ENCODE measurements at regions not wholly inside any gene's neighbourhood (a gene's known extent, or its start where the extent isn't known, plus 50 kb on each side); places are given as distances from the start of the nearest gene placed in this dataset.

- POLR2A ChIA-PET (ENCODE audit: partially characterized antibody), result interaction anchor here (1.1 to 1.6 kb wide), 3 partner anchors 14 to 268 kb away, joined by 3 to 7 read pairs (median 6); partner anchors contain the start of gene LTV1
- DNase-seq (ENCODE audit: low read depth in 1 of 2, low spot score in 2 of 2) (no peak), FAIRE-seq (no peak)
- Histone ChIP-seq H3K56ac (replicated peaks; ENCODE audit: insufficient read length, low read depth, low read length) (no peak overlapping the region), H3K4me3 (ENCODE audit: extremely low read depth in 1 of 4, insufficient read depth in 2 of 4, low read depth in 3 of 4, low read length in 4 of 4) (no peak overlapping the region), H4K8ac (ENCODE audit: extremely low read depth, insufficient read depth, low read length) (no peak overlapping the region), H2BK120ac (replicated peaks; ENCODE audit: low read depth, low read length) (no peak overlapping the region), H2AK5ac (ENCODE audit: low read depth, low read length) (no peak overlapping the region), H2BK20ac (ENCODE audit: low read length) (no peak overlapping the region), H3K4me2 (ENCODE audit: insufficient read depth in 1 of 2, low read depth in 2 of 2, low read length in 2 of 2) (no peak overlapping the region), H2BK15ac (ENCODE audit: low read length) (no peak overlapping the region), H3K27me3 (replicated peaks in 1 of 4; ENCODE audit: control insufficient read depth in 3 of 4, extremely low read depth in 1 of 4, insufficient read depth in 3 of 4, low read length in 3 of 4) (no peaks in the 10 kb centered on the region; a peak in 1 of 7 replicates), H3K36me3 (ENCODE audit: control insufficient read depth in 2 of 4, insufficient read depth in 4 of 4, low read length in 3 of 4) (no peaks in the 10 kb centered on the region), H3K79me1 (ENCODE audit: low read depth, low read length) (no peaks in the 10 kb centered on the region), H4K91ac (replicated peaks; ENCODE audit: insufficient read length, low read length) (no peak overlapping the region), H3K14ac (ENCODE audit: insufficient read length) (no peak overlapping the region), H2BK12ac (ENCODE audit: low read depth, low read length) (no peak overlapping the region), H3K79me2 (ENCODE audit: control insufficient read depth in 1 of 2, insufficient read depth in 2 of 2, low read length in 2 of 2) (no peaks in the 10 kb centered on the region), H3K9me3 (ENCODE audit: insufficient read depth in 2 of 2, low read depth in 1 of 2, low read length in 1 of 2) (peaks cover 4% of the 10 kb centered on the region in 2 experiments; a peak in 1 of 4 replicates), H3K23ac (ENCODE audit: insufficient read length) (no peak overlapping the region), H3K4me1 (replicated peaks in 1 of 4; ENCODE audit: control insufficient read depth in 3 of 4, insufficient read depth in 4 of 4, low read length in 3 of 4) (no peaks in the 10 kb centered on the region; a peak in 1 of 7 replicates), H3K23me2 (ENCODE audit: low read depth, low read length) (no peaks in the 10 kb centered on the region), H3K9ac (replicated peaks in 1 of 4; ENCODE audit: extremely low read depth in 1 of 4, low read depth in 3 of 4, low read length in 3 of 4) (no peak overlapping the region), H4K20me1 (replicated peaks in 1 of 2; ENCODE audit: control insufficient read depth in 1 of 2, insufficient read depth in 2 of 2, low read length in 2 of 2) (no peaks in the 10 kb centered on the region), H3K18ac (ENCODE audit: extremely low read depth, low read length) (no peak overlapping the region), H2BK5ac (ENCODE audit: low read depth, low read length) (no peak overlapping the region; the same call in 1 of the 2 replicates), H4K5ac (ENCODE audit: insufficient read length, low read depth, low read length) (no peak overlapping the region), H3K4ac (replicated peaks; ENCODE audit: insufficient read length, low read depth, low read length) (no peak overlapping the region), H2AFZ (ENCODE audit: low read length) (no peak overlapping the region), H3K27ac (ENCODE audit: low read depth, low read length) (no peak overlapping the region)
- 80% methylated on average over 6 of the region's 6 CpGs; no CpG with 5 or more reads in 1 of the 2 experiments for WGBS, 2 experiments (ENCODE audit: extremely low coverage in 1 of 2, insufficient coverage in 1 of 2, insufficient read length in 1 of 2, insufficient replicate concordance in 2 of 2, low coverage in 1 of 2, low lambda C conversion rate in 2 of 2, missing lambda C conversion rate in 1 of 2)
- CTCF ChIA-PET (ENCODE audit: partially characterized antibody), result interaction anchor here (0.6 to 4.6 kb wide), 53 partner anchors 10 to 932 kb away, joined by 3 to 37 read pairs (median 4); partner anchors contain the start of genes LTV1 and SF3B5
- TF ChIP-seq BCL11A (IDR thresholded peaks at IDR 0.05; ENCODE audit: low read depth in 2 of 2, low read length in 2 of 2), result no peak
- TF ChIP-seq FOSL1 (IDR thresholded peaks at IDR 0.05; ENCODE audit: insufficient read depth, low read depth, low read length), result no peak
- no peak for TF ChIP-seq CHD1 (IDR thresholded peaks at IDR 0.05; ENCODE audit: low read depth, low read length)
- no peak for TF ChIP-seq RAD21 (IDR thresholded peaks at IDR 0.05 in 1 of 2, conservative IDR thresholded peaks at IDR 0.05 in 1 of 2; ENCODE audit: low read depth in 2 of 2, low read length in 2 of 2)
- no peak for TF ChIP-seq RFX5 (IDR thresholded peaks at IDR 0.05; ENCODE audit: borderline replicate concordance, low read depth, low read length)
- TF ChIP-seq CBX5 (IDR thresholded peaks at IDR 0.05; ENCODE audit: low read depth, low read length), result no peak
- TF ChIP-seq ATF2 (IDR thresholded peaks at IDR 0.05; ENCODE audit: low read length), result no peak
- TF ChIP-seq CEBPB (IDR thresholded peaks at IDR 0.05; ENCODE audit: low read depth, low read length), result no peak
- TF ChIP-seq CREB1 (IDR thresholded peaks at IDR 0.05), result no peak
- TF ChIP-seq SIRT6 (IDR thresholded peaks at IDR 0.05; ENCODE audit: low read length), result no peak
- no peak for TF ChIP-seq EP300 (IDR thresholded peaks at IDR 0.05; ENCODE audit: borderline replicate concordance in 1 of 2, low read depth in 2 of 2, low read length in 2 of 2)
- TF ChIP-seq JUND (IDR thresholded peaks at IDR 0.05; ENCODE audit: low read length), result no peak
Measured at GRCh38 chr6:143575901-143576426, 64.4 kb upstream of the FUCA2 start.

Measured in H1 (cell line).